SU-DHL-6 (cell line): ENCODE measurements at regions not wholly inside any gene's neighbourhood (a gene's known extent, or its start where the extent isn't known, plus 50 kb on each side); places are given as distances from the start of the nearest gene placed in this dataset.
"Not testable (repeated sequence)": the region's sequence is repeated elsewhere in the genome, so short reads cannot be mapped to it uniquely, and the experiment has no call there.

Experiments
- EZH2phosphoT487 ChIP-seq: fragments of 200-600 bp; sonication (generic), shearing (Covaris generic); conservative IDR thresholded peaks from 2 replicates; pipeline ENCODE4 v1.6.1; 2018; ENCODE audit warnings: mild to moderate bottlenecking, antibody characterized with exemption, low read length, moderate library complexity, mixed read lengths
- TF ChIP-seq, protein P1 (sequence below): fragments of 200-600 bp; sonication (generic); IDR thresholded peaks from one replicate; pipeline ENCODE4 v1.5.1; 2017; ENCODE audit warnings: antibody characterized with exemption, mild to moderate bottlenecking, low read length, moderate library complexity; ENCODE audit not compliant: insufficient read depth, poor library complexity, severe bottlenecking

DNA sequence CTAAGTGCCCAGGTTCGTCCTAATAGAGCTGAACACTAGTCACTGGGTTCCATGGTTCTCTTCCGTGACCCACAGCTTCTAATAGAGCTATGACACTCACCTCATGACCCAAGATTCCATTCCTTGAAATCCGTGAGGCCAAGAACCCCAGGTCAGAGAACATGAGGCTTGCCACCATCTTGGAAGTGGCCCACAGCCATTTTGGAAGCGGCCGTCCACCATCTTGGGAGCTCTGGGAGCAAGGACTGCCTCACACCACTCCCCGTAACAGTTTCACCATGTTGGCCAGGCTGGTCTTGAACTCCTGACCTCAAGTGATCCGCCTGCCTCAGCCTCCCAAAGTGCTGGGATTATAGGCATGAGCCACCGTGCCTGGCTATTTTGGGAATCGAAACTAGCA is 75.0 kb upstream of the MTAP start:
- TF ChIP-seq, protein P1, sequence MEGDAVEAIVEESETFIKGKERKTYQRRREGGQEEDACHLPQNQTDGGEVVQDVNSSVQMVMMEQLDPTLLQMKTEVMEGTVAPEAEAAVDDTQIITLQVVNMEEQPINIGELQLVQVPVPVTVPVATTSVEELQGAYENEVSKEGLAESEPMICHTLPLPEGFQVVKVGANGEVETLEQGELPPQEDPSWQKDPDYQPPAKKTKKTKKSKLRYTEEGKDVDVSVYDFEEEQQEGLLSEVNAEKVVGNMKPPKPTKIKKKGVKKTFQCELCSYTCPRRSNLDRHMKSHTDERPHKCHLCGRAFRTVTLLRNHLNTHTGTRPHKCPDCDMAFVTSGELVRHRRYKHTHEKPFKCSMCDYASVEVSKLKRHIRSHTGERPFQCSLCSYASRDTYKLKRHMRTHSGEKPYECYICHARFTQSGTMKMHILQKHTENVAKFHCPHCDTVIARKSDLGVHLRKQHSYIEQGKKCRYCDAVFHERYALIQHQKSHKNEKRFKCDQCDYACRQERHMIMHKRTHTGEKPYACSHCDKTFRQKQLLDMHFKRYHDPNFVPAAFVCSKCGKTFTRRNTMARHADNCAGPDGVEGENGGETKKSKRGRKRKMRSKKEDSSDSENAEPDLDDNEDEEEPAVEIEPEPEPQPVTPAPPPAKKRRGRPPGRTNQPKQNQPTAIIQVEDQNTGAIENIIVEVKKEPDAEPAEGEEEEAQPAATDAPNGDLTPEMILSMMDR: not testable (repeated sequence)
- TF ChIP-seq EZH2phosphoT487: not testable (repeated sequence)
